Body of pancreas (tissue), 4 donors: ENCODE measurements at regions not wholly inside any gene's neighbourhood (a gene's known extent, or its start where the extent isn't known, plus 50 kb on each side); places are given as distances from the start of the nearest gene placed in this dataset.

ENCODE experiments used
- POLR2A ChIP-seq, 3 donors: fragments of 450-650 bp; IDR thresholded peaks; one replicate each; pipeline ENCODE4 v1.6.1; 2016; ENCODE audit warnings: antibody characterized with exemption in 3 of 3, mild to moderate bottlenecking in 2 of 3
- TF ChIP-seq, protein P1 (sequence below), 7 experiments: fragments of 450-650 bp in 4 of 7; fragments of 200-600 bp in 3 of 7; sonication (generic) in 3 of 7; IDR thresholded peaks; one replicate each; pipeline ENCODE4 v1.5.1; 2016 to 2019; ENCODE audit warnings: antibody characterized with exemption in 7 of 7

DNA sequence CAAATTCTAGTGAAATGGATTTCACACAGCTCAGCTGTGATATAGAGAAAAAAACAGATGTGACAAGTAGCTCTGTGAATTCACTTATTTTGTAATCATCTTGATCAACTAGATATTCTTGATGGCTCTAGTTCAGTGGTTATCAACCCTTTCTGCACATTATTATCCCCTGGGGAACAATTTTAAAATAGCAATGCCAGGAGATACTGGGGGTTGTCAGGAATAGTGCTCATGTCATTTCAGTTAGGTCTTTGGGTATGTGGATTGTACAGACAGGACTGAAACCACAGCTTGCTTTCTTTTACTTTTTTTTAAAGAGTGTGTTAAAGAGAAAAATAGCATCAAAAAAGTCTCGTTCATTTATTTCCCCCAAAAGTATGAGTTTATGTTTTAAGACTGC, 269.0 kb upstream of the PDGFD start:
- TF ChIP-seq POLR2A (IDR thresholded peaks at IDR 0.05), result no peak
- TF ChIP-seq, protein P1, sequence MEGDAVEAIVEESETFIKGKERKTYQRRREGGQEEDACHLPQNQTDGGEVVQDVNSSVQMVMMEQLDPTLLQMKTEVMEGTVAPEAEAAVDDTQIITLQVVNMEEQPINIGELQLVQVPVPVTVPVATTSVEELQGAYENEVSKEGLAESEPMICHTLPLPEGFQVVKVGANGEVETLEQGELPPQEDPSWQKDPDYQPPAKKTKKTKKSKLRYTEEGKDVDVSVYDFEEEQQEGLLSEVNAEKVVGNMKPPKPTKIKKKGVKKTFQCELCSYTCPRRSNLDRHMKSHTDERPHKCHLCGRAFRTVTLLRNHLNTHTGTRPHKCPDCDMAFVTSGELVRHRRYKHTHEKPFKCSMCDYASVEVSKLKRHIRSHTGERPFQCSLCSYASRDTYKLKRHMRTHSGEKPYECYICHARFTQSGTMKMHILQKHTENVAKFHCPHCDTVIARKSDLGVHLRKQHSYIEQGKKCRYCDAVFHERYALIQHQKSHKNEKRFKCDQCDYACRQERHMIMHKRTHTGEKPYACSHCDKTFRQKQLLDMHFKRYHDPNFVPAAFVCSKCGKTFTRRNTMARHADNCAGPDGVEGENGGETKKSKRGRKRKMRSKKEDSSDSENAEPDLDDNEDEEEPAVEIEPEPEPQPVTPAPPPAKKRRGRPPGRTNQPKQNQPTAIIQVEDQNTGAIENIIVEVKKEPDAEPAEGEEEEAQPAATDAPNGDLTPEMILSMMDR (IDR thresholded peaks at IDR 0.05), result no peak
